ENCODE measurements at regions not wholly inside any gene's neighbourhood (a gene's known extent, or its start where the extent isn't known, plus 50 kb on each side); places are given as distances from the start of the nearest gene placed in this dataset.
"Not testable (repeated sequence)": the region's sequence is repeated elsewhere in the genome, so short reads cannot be mapped to it uniquely, and the experiment has no call there.

- peak; percentile 44 for TF ChIP-seq CTCF (conservative IDR thresholded peaks at IDR 0.05)
- not testable (repeated sequence) for TF ChIP-seq EZH2 (IDR thresholded peaks at IDR 0.05; ENCODE audit: low read depth)
These were observed 218.6 kb downstream of the ADRA2C start for GRCh38 chr4:3984796-3985195.

Measured in PC-9 (cell line).